Peyer's patch (tissue), 4 donors: ENCODE measurements at regions not wholly inside any gene's neighbourhood (a gene's known extent, or its start where the extent isn't known, plus 50 kb on each side); places are given as distances from the start of the nearest gene placed in this dataset.

Source experiments
- POLR2A ChIP-seq, 2 donors: fragments of 450-650 bp; IDR thresholded peaks; one replicate each; pipeline ENCODE4 v1.5.1; 2017; ENCODE audit warnings: antibody characterized with exemption in 2 of 2, mild to moderate bottlenecking in 2 of 2, moderate library complexity in 2 of 2
- TF ChIP-seq, protein P1 (sequence below), 6 experiments: fragments of 450-650 bp in 4 of 6; fragments of 200-600 bp in 2 of 6; sonication (generic) in 1 of 6; IDR thresholded peaks; one replicate each; pipeline ENCODE4 v1.5.1; 2017 to 2019; ENCODE audit warnings: antibody characterized with exemption in 6 of 6, mild to moderate bottlenecking in 3 of 6, moderate library complexity in 1 of 6

DNA sequence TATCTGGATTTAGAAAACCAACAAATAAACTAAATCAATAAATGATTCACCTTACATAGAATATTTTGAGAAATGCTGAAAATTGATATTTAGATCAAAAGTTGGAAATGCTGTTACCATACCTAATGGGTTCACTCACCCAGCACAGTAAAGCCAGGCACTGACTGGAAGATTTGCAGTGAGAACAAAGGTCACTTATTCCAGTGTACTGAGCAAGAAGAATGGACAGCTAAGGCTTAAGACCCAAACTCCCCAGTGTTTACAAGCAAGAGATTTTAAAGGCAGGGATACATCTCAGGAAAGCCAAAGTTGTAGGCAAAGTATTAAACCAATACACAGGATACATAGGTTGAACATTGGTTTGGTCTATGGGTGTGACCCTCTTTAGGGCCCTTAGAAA lies 523.9 kb upstream of the PCDH9 start:
- TF ChIP-seq, protein P1, sequence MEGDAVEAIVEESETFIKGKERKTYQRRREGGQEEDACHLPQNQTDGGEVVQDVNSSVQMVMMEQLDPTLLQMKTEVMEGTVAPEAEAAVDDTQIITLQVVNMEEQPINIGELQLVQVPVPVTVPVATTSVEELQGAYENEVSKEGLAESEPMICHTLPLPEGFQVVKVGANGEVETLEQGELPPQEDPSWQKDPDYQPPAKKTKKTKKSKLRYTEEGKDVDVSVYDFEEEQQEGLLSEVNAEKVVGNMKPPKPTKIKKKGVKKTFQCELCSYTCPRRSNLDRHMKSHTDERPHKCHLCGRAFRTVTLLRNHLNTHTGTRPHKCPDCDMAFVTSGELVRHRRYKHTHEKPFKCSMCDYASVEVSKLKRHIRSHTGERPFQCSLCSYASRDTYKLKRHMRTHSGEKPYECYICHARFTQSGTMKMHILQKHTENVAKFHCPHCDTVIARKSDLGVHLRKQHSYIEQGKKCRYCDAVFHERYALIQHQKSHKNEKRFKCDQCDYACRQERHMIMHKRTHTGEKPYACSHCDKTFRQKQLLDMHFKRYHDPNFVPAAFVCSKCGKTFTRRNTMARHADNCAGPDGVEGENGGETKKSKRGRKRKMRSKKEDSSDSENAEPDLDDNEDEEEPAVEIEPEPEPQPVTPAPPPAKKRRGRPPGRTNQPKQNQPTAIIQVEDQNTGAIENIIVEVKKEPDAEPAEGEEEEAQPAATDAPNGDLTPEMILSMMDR (IDR thresholded peaks at IDR 0.05): no peak
- TF ChIP-seq POLR2A (IDR thresholded peaks at IDR 0.05): no peak
